DMS153 treated with DMSO at 0.1 percent for 48 hours (cell line): ENCODE measurements at regions not wholly inside any gene's neighbourhood (a gene's known extent, or its start where the extent isn't known, plus 50 kb on each side); places are given as distances from the start of the nearest gene placed in this dataset.

Experiments used
- DNase-seq: peaks from one replicate; lab custom pipeline; 2025; ENCODE audit not compliant: unreplicated experiment; lab: John Stamatoyannopoulos, UW

DNA sequence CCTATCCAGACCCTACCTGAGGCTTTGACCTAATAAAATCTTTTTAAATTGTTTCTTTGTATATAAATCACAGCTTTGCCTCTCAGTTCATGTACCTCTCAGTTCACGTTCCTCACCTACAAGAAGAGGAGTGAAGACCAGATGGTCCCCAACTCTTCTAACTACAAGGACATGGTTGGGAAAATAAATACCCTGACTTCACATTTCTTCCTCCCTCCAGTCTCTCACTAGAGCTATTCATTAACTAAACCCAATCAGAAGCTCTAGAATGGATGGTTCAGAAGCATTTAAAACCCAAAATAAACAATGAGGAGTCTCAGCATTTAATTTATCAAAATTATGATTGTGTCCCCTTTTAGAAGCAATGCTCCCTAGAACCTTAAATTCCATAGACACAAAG is 97.3 kb upstream of the AGTR1 start:
- no peak for DNase-seq

DNA sequence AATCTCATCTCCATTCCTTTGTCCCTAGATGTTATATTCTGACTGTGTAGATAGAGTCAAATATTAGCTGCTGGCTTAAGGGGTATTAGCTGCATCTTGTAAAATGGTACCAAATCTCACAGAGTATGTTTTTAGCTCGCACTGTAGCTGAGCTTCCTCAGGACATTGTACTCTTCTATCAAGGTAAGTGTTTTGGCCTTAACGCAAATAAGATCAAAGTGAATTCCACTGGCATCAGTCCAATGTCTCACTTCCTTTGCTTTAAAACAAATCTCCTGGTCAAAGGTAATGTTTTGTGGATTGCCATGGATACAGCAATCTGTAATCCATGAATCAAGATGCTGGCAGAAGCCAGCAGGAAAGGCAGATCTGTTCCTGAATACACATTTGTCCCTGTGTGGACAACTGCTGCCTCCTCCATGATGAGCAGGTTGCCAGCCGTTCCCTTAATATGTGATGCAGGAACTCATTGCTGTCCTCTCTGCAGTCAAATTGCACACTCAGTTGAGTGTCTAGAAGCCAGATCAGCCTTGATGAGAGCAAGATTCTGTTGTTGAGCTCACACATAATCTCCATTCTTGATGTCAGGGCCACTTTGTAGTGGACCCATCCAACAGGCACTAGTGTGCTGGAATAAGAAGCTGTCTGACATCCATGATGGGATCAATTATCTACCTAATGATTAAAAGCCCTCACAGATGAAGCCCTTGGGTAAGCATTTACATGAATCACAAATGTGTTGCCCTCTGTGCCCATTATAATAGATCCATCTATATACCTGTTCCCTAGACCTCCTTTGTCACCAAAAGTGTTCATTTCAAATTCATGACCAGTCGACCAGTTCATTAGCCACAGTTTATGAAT is 96.6 kb upstream of the AGTR1 start:
- DNase-seq, result peak; percentile 9

DNA sequence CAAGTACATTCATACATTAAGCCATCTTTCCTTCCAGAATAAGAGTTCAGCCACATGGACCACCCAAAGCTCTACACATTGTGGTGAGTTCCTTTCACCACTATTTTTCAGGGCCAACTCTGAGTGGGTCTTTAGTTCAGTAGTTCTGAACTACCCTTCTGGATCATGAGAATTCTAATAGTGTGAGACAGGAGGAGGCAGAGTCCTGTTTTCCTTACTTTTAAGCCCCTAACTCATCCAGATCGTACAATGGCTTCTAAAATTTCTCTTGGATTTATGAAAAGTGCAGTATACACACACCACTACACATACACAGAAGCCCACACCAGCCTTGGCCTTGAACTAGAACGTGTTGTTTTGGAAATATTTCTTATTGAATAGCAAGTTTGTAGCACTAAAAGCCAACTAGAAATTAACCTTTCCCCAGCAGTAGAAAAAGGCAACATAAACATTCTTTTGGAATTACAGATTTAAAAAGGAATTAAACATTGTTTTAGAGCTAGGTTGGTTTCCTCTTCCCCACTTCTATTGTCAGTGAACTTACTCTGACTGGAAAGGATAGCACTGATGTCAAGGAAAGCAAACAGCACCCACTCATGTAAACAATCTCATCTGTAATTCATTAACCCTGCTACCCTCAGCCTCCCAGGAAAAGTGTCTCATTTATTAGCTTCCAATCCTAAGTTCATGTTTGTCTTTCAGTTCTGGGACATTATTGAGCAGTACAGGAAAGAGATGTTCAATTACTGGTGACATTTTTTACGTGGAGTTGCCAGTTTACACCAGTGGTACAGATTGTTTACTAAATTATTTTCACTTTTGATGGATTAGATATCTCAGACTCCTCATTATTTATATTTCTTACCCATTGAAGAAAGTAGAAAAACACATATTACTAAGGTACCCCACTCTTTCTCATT is 95.7 kb upstream of the AGTR1 start:
- no peak for DNase-seq

DNA sequence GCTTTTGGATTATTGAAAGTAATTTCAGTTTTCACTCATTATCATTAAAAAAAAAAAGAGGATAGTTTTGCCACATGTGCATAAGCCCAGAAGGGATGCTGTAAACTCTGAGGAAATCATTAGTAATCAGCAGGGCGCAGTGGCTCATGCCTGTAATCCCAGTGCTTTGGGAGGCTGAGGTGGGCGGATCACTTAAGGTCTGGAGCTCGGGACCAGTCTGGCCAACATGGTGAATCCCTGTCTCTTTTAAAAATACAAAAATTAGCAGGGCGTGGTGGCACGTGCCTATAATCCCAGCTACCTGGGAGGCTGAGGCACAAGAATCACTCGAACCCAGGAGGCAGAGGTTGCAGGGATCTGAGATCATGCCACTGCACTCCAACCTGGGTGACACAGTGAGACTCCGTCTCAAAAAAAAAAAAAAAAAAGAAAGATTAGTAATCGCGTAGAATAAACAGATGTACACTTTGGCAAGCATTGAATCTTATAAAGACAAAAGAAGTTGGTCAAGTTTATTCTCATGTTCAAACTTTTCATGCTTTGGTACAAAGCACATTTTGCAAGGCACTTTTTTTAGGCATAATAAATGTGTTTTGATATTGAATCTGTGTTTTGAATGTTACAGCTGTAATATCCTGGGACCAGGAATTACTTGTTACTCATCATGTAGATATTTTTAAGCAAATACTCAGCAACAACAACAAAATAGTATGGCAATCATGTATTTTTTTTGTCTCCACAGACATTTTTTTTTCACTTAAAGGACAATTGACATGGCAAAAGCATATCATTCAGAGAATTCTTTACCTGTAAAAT is 93.2 kb upstream of the AGTR1 start:
- no peak for DNase-seq

DNA sequence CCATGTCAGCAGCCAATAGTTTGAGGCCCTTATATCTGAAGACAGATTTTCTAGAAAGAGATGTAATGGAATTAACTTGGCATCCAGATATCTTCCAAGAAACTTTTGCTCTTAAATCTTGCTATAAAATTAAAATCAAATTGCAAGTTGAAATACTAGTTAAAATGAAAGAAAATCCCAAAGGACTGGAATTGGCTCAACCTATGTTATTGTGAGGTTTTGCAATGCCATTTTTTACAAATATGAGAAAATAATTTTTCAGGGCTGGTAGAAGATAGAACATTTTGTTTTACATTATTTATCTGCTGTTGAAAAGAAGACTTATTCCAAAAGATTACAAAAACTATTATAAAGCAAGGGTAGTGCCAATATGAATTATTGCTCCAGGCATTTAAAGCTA is 92.2 kb upstream of the AGTR1 start:
- DNase-seq, result no peak

DNA sequence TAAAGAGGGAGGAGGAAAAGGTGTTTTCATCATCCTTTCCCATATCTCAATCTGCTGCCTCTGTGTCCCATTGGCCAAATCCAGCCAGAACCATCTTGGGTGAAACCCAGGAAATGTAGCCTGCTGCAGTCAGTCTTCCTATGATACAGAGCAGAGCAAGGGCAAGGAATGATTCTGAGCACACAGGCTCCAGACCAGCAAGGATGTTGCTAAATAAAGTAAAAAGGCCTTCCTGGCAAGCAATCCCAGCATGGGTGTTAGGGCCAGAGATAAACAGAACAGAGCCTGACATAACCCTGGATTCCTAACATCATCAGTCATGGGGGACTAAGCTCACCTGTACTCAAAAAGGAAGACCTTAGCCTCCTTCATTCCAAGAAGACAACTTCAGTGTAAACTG is 90.7 kb upstream of the AGTR1 start:
- DNase-seq, result no peak

DNA sequence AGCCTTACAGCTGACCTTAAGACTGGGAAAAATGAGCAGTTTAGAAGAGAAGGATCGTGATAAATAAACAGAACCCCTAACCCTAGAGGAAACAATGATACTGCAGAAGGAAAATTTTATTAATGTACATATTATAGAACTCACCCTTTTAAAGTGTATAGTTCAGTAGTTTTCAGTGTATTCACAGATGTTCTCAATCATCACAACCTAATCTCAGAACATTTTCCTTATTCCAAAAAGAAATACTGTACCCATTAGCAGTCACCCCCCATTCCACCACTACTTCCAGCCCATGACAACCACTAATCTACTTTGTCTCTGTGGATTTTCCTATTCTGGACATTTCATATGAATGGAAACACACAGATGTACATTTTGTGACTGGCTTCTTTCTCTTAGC is 90.2 kb upstream of the AGTR1 start:
- DNase-seq, result no peak

DNA sequence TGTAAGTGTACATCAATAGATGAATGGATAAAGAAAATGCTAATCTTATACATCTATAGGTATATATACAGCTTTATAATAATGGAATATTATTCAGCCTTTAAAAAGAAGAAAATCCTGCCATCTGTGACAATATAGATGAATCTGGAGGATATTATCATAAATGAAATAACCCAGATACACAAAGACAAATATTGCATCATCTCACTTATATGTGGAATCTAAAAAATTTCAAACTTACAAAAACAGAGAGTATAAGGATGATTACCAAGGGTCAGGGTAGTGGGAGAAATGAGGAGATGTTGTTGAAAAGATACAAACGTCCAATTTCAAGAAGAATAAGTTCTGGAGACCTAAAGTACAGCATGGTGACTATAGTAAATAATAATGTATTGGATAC is 85.4 kb upstream of the AGTR1 start:
- no peak for DNase-seq

DNA sequence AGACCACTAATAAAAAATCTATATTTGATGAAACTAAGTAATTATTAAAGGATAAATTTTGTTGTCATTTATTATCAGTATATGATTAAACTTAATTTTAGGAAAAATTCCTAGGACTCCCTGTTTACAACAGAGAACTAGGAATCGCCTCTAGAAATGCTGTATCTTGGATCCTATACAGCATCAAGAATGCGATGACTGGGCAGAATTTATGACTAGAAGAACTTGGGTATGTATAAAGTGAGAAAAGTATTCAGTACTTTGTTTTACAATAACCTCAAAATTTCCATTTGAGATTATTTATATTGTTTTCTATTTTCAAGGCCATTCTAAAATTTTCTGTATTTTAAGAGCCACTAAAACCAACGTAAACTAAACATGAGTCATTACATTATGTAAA is 82.3 kb upstream of the AGTR1 start:
- no peak for DNase-seq

DNA sequence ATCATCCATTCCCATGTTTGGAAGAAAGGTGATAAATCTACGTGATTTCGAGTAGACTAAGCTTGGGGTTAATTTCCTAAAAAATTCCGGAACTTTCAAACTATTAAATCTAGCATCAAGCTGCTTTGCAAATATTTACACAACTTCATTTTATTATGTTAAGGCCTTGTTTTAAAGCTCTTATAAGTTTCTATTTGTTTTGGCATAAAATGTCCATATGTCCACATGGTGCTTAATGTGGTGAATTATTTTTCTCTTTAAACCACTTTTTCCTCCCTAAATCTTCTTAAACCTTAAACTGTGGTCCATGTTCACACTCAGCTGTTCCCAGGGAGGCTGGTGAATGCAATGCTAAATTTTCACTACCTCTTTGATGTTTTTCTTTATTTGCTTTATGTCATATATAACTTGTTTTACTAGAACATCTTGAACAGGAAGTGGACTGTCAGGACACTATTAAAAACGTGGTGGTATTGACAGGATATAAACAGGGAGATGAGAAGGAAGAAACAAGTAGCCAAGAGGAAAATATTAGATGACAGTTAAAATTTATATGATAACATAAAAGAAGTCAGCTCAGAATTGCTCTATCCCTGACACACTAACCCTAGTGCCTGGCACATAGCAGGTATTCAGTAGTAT is 72.5 kb upstream of the AGTR1 start:
- no peak for DNase-seq

DNA sequence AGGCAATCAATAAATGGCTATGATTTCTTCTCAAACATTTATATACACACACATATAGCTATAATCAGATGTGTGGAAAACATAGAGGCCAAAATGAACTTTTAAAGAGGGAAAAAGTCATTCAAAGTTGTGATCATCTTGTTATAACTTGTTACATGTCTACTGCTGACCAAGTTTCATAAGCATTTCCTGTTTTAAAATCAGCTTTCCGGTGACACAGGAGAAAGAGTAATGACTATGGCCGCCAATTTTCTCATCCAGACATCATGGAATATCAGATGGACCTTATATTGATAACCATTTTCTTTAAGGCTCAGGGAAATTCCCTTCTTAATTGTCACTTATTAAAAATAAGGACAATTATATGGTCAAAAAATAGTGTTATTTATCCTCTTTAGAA is 71.7 kb upstream of the AGTR1 start:
- no peak for DNase-seq

DNA sequence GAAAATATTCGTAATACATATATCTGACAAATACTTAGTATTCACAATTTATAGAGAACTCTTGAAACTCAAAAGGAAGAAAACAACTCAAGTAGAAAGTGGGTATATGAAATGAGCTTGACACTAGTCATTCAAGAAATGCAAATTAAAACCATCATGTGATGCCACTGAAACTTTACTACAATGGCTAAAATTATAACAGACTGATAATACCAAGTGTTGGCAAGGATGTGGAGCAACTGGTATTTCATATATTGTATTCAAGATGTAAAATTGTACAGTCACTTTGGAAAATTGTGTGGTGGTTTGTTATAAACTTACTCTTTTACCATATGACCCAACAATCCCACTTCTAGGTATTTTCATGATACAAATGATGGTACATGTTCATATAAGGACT is 68.7 kb upstream of the AGTR1 start:
- no peak for DNase-seq

DNA sequence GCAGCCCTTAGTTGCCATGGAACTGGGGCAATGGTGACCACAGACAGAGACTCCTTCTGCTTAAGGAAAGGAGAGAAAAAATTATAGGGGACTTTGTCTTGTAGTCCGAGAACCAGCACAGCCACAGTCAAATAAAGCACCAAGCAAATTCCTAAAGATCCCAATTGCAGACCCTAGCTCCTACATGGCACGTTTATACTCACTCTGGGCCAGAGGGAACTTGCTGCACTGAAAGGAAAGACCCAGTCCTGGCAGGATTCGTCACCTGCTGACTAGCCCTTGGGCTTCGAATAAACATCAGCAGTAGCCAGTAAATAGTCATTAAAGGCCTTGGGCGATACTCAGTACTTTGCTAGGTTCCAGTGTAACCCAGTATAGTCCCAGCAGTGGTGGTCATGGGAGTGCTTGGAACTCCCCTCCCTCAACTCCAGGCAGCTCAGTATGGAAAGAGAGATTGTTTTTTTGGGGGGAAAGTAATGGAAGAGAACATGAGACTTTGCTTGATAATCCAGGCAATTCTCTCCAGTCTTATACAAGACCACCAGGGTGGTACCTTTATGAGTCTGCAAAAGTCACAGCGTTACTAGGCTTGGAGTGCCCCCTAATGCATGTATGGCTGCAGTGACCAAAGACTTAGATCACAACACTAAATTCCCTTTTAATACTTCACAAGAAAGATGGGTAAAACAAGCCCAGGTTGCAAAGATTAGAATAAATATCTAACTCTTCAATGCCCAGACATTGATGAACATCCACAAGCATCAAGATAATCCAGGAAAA is 66.4 kb upstream of the AGTR1 start:
- no peak for DNase-seq

DNA sequence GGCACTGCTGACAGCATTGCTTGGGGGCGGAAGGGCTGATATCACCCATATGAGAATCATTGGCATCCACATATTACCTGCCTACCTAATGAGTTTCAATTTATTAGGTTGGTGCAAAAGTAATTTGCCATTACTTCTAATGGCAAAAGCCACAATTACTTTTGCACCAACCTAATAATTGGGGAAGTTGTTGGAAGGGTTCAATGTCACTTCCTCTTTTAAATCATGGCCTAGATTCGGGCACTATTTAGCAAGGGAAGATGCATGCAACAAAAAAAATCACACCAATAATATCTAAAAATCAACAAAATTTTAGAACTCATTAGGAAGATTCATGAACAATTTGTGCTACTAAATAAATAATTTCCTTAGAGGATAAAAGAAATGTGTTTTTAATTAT is 56.0 kb upstream of the AGTR1 start:
- no peak for DNase-seq

DNA sequence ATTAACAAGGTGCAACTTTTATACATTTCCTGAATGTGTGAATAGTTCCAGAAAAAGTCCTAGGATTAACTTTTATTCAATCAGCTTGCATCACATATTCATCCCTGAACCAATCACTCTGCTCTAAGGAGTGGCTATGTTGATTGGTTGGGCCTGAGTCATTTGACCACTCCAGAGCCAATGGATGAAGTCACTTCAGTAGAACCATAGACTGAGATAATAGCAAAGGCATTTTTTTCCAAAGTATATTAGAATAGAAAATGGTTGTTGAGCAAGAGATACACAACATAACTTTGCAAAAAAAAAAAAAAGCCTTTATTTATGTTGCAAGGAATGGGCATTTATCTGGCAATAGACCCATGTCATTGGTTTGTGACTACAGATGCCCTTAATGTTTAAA is 55.5 kb upstream of the AGTR1 start:
- DNase-seq, result no peak

DNA sequence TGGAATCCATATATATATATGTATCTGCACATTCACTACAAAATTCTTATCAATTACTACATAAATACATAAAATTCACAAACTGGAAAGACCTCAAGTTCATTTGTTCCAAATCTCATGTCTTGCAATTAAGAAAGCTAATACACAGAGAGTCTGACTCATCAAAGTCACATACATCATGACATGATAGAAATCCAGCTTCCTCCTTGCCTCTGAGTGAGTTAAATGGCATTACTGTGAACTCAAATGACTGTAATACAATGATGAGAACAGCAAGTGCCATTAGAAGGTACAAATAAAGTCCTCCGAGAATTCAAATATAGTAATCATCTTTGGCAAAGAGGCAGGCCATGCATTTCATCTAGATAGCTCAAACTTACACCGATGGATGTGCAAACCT is 55.1 kb upstream of the AGTR1 start:
- DNase-seq, result no peak

DNA sequence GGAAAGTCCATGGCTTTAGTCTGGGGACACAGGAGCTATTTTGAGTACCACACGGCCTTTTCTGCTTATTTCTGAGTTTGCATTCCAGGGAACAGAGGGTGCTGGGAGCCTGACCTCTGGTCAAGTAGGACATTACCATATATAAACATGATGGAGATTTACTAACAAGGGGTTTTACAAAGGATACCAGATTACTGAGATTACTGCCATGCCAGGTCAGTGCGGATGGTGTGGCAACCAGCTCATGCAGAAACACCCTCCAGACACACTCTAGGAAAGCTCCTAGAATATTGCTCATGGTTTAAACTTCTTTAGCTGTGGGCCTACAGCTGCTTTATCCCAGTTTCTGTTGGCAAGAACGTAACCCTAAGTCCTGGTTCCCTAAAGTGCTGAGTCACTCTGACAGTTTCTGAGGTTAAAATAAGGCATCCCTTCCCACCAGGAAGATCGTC is 54.3 kb upstream of the AGTR1 start:
- no peak for DNase-seq

DNA sequence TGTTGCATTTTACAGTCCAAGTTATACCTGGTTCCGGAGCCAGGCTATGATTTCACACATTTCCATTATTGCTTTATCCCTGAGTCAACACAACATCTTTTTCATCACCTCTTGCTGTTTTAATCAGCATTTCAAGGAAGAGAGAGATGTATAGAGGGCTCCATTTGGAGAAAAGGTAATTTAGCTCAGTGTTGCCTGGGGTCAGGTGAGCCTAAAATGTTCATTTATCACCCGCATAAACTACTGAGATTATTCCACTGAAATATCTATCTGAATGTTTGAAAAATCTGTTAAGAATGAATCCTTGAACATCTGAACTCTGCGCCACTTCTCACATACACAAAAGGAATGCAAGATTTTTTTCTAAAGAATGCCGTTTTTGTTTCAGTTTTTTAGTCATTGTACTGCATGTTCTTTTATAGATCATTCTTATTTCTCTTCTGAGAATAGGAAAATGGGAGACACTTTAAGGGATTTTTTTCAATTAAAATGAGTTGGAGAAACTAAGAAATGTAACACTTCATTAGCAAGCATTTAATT is 51.5 kb upstream of the AGTR1 start:
- no peak for DNase-seq
